KMS-11 (cell line): ENCODE measurements at regions not wholly inside any gene's neighbourhood (a gene's known extent, or its start where the extent isn't known, plus 50 kb on each side); places are given as distances from the start of the nearest gene placed in this dataset.
"Not testable (repeated sequence)": the region's sequence is repeated elsewhere in the genome, so short reads cannot be mapped to it uniquely, and the experiment has no call there.

Source experiments
- H2AFZ ChIP-seq: fragments of 200-600 bp; sonication (generic); 2 replicates; pipeline ENCODE4 v1.6.1; 2016; ENCODE audit warnings: antibody characterized with exemption, mixed run types, low read depth
- H3K27ac ChIP-seq: fragments of 200-600 bp; sonication (generic); 2 replicates; pipeline ENCODE4 v1.6.1; 2016; ENCODE audit warnings: mild to moderate bottlenecking, mixed run types
- H3K27me3 ChIP-seq: fragments of 200-600 bp; sonication (generic); 2 replicates; pipeline ENCODE4 v1.6.1; 2017; ENCODE audit warnings: mild to moderate bottlenecking, low read depth, mixed run types, moderate library complexity; ENCODE audit not compliant: insufficient read depth
- H3K36me3 ChIP-seq: fragments of 200-600 bp; sonication (generic); 2 replicates; pipeline ENCODE4 v1.6.1; 2017; ENCODE audit warnings: mild to moderate bottlenecking, mixed run types; ENCODE audit not compliant: insufficient read depth
- H3K4me1 ChIP-seq: fragments of 200-600 bp; sonication (generic); 2 replicates; pipeline ENCODE4 v1.6.1; 2016; ENCODE audit warnings: mild to moderate bottlenecking, low read depth, mixed run types; ENCODE audit not compliant: poor library complexity, severe bottlenecking
- H3K4me2 ChIP-seq: fragments of 200-600 bp; sonication (generic); 2 replicates; pipeline ENCODE4 v1.7.0; 2016; ENCODE audit warnings: mild to moderate bottlenecking, mixed run types
- H3K4me3 ChIP-seq: fragments of 200-600 bp; sonication (generic); IDR thresholded peaks from 2 replicates; pipeline ENCODE4 v1.6.1; 2017; ENCODE audit warnings: low read depth, low read length, mixed read lengths; ENCODE audit not compliant: insufficient read depth
- H3K79me2 ChIP-seq: fragments of 200-600 bp; sonication (generic); 2 replicates; pipeline ENCODE4 v1.6.1; 2016; ENCODE audit warnings: low read depth, mixed run types; ENCODE audit not compliant: insufficient read depth
- H3K9ac ChIP-seq: fragments of 200-600 bp; sonication (generic); 2 replicates; pipeline ENCODE4 v1.6.1; 2016; ENCODE audit warnings: mild to moderate bottlenecking, mixed run types
- H4K20me1 ChIP-seq: fragments of 200-600 bp; sonication (generic); 2 replicates; pipeline ENCODE4 v1.6.1; 2016; ENCODE audit warnings: mild to moderate bottlenecking, mixed run types; ENCODE audit not compliant: insufficient read depth

GRCh38 chr15:101970605-101971004 is 158.6 kb downstream of the OR4F15 start:
- not testable (repeated sequence) for H4K20me1 ChIP-seq, H3K4me2 ChIP-seq, H3K27ac ChIP-seq, H3K9ac ChIP-seq, H3K4me1 ChIP-seq, H3K79me2 ChIP-seq, H3K4me3 ChIP-seq, H2AFZ ChIP-seq, H3K36me3 ChIP-seq, H3K27me3 ChIP-seq

DNA sequence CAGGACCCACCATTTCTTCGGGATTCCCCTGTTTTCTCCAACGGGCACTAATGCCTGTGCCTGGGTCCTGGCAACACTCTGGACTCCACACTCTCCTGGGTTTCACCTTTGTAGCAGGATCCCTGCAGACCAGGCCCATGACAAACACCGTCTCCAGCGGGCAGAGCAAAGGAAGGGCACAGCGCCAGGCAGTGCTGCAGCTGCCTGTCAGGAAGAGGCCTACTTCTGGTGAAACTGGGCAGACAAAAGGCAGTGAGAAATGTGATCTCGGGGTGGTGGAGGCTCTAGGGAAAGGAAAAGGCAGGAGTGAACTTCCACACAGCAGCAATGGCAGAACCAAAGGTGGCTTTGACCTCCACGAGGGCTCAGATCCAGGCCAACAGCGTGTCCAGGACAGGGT is 165.3 kb downstream of the OR4F15 start:
- not testable (repeated sequence) for H4K20me1 ChIP-seq, H3K36me3 ChIP-seq, H3K9ac ChIP-seq, H2AFZ ChIP-seq, H3K4me1 ChIP-seq, H3K4me3 ChIP-seq, H3K79me2 ChIP-seq, H3K27ac ChIP-seq, H3K4me2 ChIP-seq, H3K27me3 ChIP-seq

- not testable (repeated sequence) for H3K27ac ChIP-seq, H3K36me3 ChIP-seq, H2AFZ ChIP-seq, H3K27me3 ChIP-seq, H4K20me1 ChIP-seq, H3K79me2 ChIP-seq, H3K4me1 ChIP-seq, H3K4me2 ChIP-seq, H3K9ac ChIP-seq, H3K4me3 ChIP-seq
Observed at GRCh38 chr15:101980206-101980910, 168.4 kb downstream of the OR4F15 start.
